DND-41 (cell line): ENCODE measurements at regions not wholly inside any gene's neighbourhood (a gene's known extent, or its start where the extent isn't known, plus 50 kb on each side); places are given as distances from the start of the nearest gene placed in this dataset.

Source experiments
- CTCF ChIP-seq: IDR thresholded peaks from 2 replicates; pipeline ENCODE4 v1.5.1; 2012; ENCODE audit warnings: borderline replicate concordance, low read length, moderate library complexity, mild to moderate bottlenecking; ENCODE audit not compliant: poor library complexity, severe bottlenecking; ENCODE audit errors: extremely low read depth
- EZH2 ChIP-seq: IDR thresholded peaks from 3 replicates; pipeline ENCODE4 v1.6.1; 2012; ENCODE audit warnings: borderline replicate concordance, low read depth, mild to moderate bottlenecking, moderate library complexity, low read length, inconsistent platforms; ENCODE audit not compliant: severe bottlenecking

- no peak for TF ChIP-seq EZH2
- TF ChIP-seq CTCF = no peak
These were observed 93.0 kb upstream of the ANKRD55 start for GRCh38 chr5:56326116-56326515.
